ENCODE measurements at regions not wholly inside any gene's neighbourhood (a gene's known extent, or its start where the extent isn't known, plus 50 kb on each side); places are given as distances from the start of the nearest gene placed in this dataset.
"Not testable (repeated sequence)": the region's sequence is repeated elsewhere in the genome, so short reads cannot be mapped to it uniquely, and the experiment has no call there.

- DNase-seq, result not testable (repeated sequence)
Measured at GRCh38 chr7:63748571-63749302, 249.9 kb upstream of the ZNF722 start.

GRCh38 chr7:63752446-63752845 lies 246.2 kb upstream of the ZNF722 start:
- DNase-seq, result not testable (repeated sequence)

- not testable (repeated sequence) for DNase-seq
Measured at GRCh38 chr7:63753160-63753559, 245.5 kb upstream of the ZNF722 start.

- not testable (repeated sequence) for DNase-seq
Measured at GRCh38 chr7:63760202-63760601, 238.4 kb upstream of the ZNF722 start.

GRCh38 chr7:63765541-63765940 lies 233.1 kb upstream of the ZNF722 start:
- DNase-seq, result not testable (repeated sequence)

- not testable (repeated sequence) for DNase-seq
Measured at GRCh38 chr7:63766197-63766596, 232.5 kb upstream of the ZNF722 start.

GRCh38 chr7:63770162-63770561 lies 228.5 kb upstream of the ZNF722 start:
- DNase-seq, result not testable (repeated sequence)

GRCh38 chr7:63771389-63772085 lies 227.1 kb upstream of the ZNF722 start:
- not testable (repeated sequence) for DNase-seq

- DNase-seq, result peak; percentile 63 to 64
Measured at GRCh38 chr7:63789378-63790176, 209.1 kb upstream of the ZNF722 start.

GRCh38 chr7:63790177-63790763 lies 208.4 kb upstream of the ZNF722 start:
- DNase-seq, result peak; percentile 5 to 17
